ENCODE measurements at regions not wholly inside any gene's neighbourhood (a gene's known extent, or its start where the extent isn't known, plus 50 kb on each side); places are given as distances from the start of the nearest gene placed in this dataset.

- intact Hi-C loops (cut with DNase I; ENCODE audit: low total_unique reads): no loop called here
- Histone ChIP-seq H3K4me3 (no peak overlapping the region), H3K27me3 (peaks cover 0 to 3% (median 0%) of the 10 kb centered on the region in 3 donors), H3K4me1 (no peaks in the 10 kb centered on the region), H3K27ac (no peak overlapping the region), H3K36me3 (no peaks in the 10 kb centered on the region), H3K9me3 (no peaks in the 10 kb centered on the region)
- DNase-seq: no peak
- TF ChIP-seq CTCF (IDR thresholded peaks at IDR 0.05 in 4 of 5, conservative IDR thresholded peaks at IDR 0.05 in 1 of 5) (no peak), POLR2A (IDR thresholded peaks at IDR 0.05) (no peak)
- ATAC-seq: no peak
- in situ Hi-C loops (cut with MboI; ENCODE audit: low sequenced_read_pairs in 4 of 4): no loop called here
Measured at GRCh38 chr10:35924759-35925158, 282.7 kb upstream of the FZD8 start.

- H3K27me3 ChIP-seq: peaks cover 0 to 3% (median 0%) of the 10 kb centered on the region in 3 donors
- in situ Hi-C loops (cut with MboI; ENCODE audit: low sequenced_read_pairs in 4 of 4) (no loop called here), intact Hi-C loops (cut with DNase I; ENCODE audit: low total_unique reads) (no loop called here)
- ATAC-seq: no peak
- H3K4me3 ChIP-seq: no peak overlapping the region
- no peaks in the 10 kb centered on the region for H3K36me3 ChIP-seq
- no peak for DNase-seq
- H3K9me3 ChIP-seq: no peaks in the 10 kb centered on the region
- TF ChIP-seq POLR2A (IDR thresholded peaks at IDR 0.05): no peak
- TF ChIP-seq CTCF (IDR thresholded peaks at IDR 0.05 in 4 of 5, conservative IDR thresholded peaks at IDR 0.05 in 1 of 5): no peak
- no peaks in the 10 kb centered on the region for H3K4me1 ChIP-seq
- no peak overlapping the region for H3K27ac ChIP-seq
Measured at GRCh38 chr10:35922876-35923600, 280.9 kb upstream of the FZD8 start.

DNA sequence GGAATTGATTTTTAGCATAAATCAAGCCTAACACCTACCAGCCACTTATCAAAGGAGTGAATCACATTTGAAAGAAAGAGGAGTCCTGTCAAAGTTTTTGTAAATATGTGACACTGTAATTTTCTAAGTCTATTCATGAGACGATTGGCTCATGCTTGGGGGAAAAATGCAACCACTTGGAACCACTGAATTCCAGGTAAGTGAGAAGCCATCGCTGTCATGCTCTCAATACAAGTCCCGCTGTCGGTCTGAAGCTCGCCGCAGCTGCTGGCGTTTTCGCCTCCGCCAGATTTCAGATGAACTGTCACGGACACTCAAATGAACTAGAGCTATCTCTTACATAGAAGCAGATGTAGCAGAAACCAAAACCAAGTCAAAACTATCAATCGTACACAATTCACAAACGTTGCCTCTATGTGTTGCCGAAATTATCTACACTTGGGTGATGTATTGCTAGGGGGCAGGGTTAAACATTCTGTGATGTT, 279.8 kb upstream of the FZD8 start:
- no peak for DNase-seq
- Histone ChIP-seq H3K9me3 (no peaks in the 10 kb centered on the region), H3K4me3 (no peak overlapping the region), H3K27me3 (peaks cover 0 to 3% (median 0%) of the 10 kb centered on the region in 3 donors), H3K36me3 (no peaks in the 10 kb centered on the region), H3K27ac (no peak overlapping the region), H3K4me1 (no peaks in the 10 kb centered on the region)
- ATAC-seq: no peak
- no peak for TF ChIP-seq POLR2A (IDR thresholded peaks at IDR 0.05)
- TF ChIP-seq CTCF (IDR thresholded peaks at IDR 0.05 in 4 of 5, conservative IDR thresholded peaks at IDR 0.05 in 1 of 5): no peak
- intact Hi-C loops (cut with DNase I; ENCODE audit: low total_unique reads): no loop called here
- in situ Hi-C loops (cut with MboI; ENCODE audit: low sequenced_read_pairs in 4 of 4): no loop called here

DNA sequence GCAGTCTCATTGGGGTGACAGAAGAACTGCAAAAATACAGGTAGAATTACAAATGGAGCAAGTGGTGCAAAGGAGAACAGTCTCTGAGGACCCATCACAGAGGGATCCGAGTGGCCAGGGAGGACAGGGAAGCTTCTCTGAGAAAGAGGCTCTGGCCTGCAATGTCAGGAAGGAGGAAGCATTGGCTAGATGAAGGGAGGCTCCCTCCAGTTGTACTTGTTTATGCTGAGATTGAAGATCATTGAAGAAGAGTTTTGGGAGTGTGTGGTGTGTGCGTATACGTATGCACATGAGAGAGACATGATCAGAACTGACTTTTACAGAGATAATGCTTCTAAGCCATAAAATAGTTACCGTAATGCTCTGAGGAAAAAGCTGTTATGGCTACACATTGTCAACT, 274.7 kb upstream of the FZD8 start:
- Histone ChIP-seq H3K4me1 (peaks cover 0 to 7% of the 10 kb centered on the region in 2 donors), H3K36me3 (no peaks in the 10 kb centered on the region), H3K27ac (no peak overlapping the region), H3K9me3 (no peaks in the 10 kb centered on the region), H3K27me3 (peaks cover 0 to 3% (median 0%) of the 10 kb centered on the region in 3 donors), H3K4me3 (no peak overlapping the region)
- no peak for DNase-seq
- intact Hi-C loops (cut with DNase I; ENCODE audit: low total_unique reads) (no loop called here), in situ Hi-C loops (cut with MboI; ENCODE audit: low sequenced_read_pairs in 4 of 4) (no loop called here)
- no peak for TF ChIP-seq POLR2A (IDR thresholded peaks at IDR 0.05)
- no peak for TF ChIP-seq CTCF (IDR thresholded peaks at IDR 0.05 in 4 of 5, conservative IDR thresholded peaks at IDR 0.05 in 1 of 5)
- no peak for ATAC-seq

Measured in gastrocnemius medialis (tissue), 4 donors.